Spleen (tissue), 11 donors: ENCODE measurements at regions not wholly inside any gene's neighbourhood (a gene's known extent, or its start where the extent isn't known, plus 50 kb on each side); places are given as distances from the start of the nearest gene placed in this dataset.
A peak's percentile ranks its signal among the peaks of the same experiment; 100 is the strongest.

Experiments used
- DNase-seq: peaks from one replicate; pipeline ENCODE4 v3.0.0-alpha.2; 2020
- H3K27ac ChIP-seq, 8 donors: fragments of 200-600 bp; sonication (generic) in 7 of 8; 1 replicate in 4 of 8; 2 replicates in 4 of 8; pipeline versions ENCODE4 v1.5.0 to v1.8.0; 2016 to 2021; ENCODE audit warnings: inconsistent platforms in 4 of 8, mild to moderate bottlenecking in 4 of 8, moderate library complexity in 1 of 8
- H3K27me3 ChIP-seq, 7 donors: fragments of 200-600 bp; sonication (generic) in 6 of 7; replicated peaks in 1 of 7; 1 replicate in 4 of 7; 2 replicates in 3 of 7; pipeline versions ENCODE4 v1.5.0 to v1.8.0; 2016 to 2021; ENCODE audit warnings: inconsistent platforms in 3 of 7, mild to moderate bottlenecking in 1 of 7
- H3K36me3 ChIP-seq, 6 donors: fragments of 200-600 bp; sonication (generic) in 5 of 6; 1 replicate in 4 of 6; 2 replicates in 2 of 6; pipeline versions ENCODE4 v1.5.0 to v1.8.0; 2016 to 2021; ENCODE audit warnings: inconsistent platforms in 2 of 6
- H3K4me1 ChIP-seq, 6 donors: fragments of 200-600 bp; sonication (generic) in 5 of 6; 1 replicate in 3 of 6; 2 replicates in 3 of 6; pipeline versions ENCODE4 v1.5.0 to v1.8.0; 2016 to 2021; ENCODE audit warnings: inconsistent platforms in 3 of 6
- H3K4me3 ChIP-seq, 8 donors: fragments of 200-600 bp; sonication (generic) in 7 of 8; 1 replicate in 4 of 8; 2 replicates in 4 of 8; pipeline versions ENCODE4 v1.5.0 to v1.8.0; 2016 to 2021; ENCODE audit warnings: inconsistent platforms in 4 of 8, mild to moderate bottlenecking in 4 of 8, moderate library complexity in 2 of 8
- H3K9me3 ChIP-seq, 8 donors: fragments of 200-600 bp; sonication (generic) in 7 of 8; 1 replicate in 4 of 8; 2 replicates in 4 of 8; pipeline versions ENCODE4 v1.5.0 to v1.8.0; 2016 to 2021; ENCODE audit warnings: inconsistent platforms in 4 of 8
- POLR2A ChIP-seq, 3 donors: fragments of 450-650 bp; IDR thresholded peaks; one replicate each; pipeline ENCODE4 v1.5.1; 2017; ENCODE audit warnings: antibody characterized with exemption in 3 of 3, mild to moderate bottlenecking in 1 of 3
- POLR2AphosphoS5 ChIP-seq, 3 donors: sonication (generic); formaldehyde crosslinking; IDR thresholded peaks; one replicate each; pipeline ENCODE4 v1.5.1; 2017; ENCODE audit warnings: antibody characterized with exemption in 3 of 3
- WGBS, 5 donors: extraction: QIAGEN DNeasy Blood & Tissue Kit in 3 of 5; methylation state at CpG; one replicate each; pipeline versions ENCODE4 v1.1.5 to v1.1.7; 2013 to 2018; 5-methylcytosine and 5-hydroxymethylcytosine counted together
- intact Hi-C: fragments of 100-400 bp; cut with DNase I; formaldehyde crosslinking; loops from one replicate; pipeline ENCODE4 v1.15.0; 2023; ENCODE audit warnings: low total_unique reads
- TF ChIP-seq, protein P1 (sequence below), 11 experiments: fragments of 200-600 bp in 7 of 11; fragments of 450-650 bp in 4 of 11; sonication (generic) in 4 of 11; IDR thresholded peaks in 8 of 11; conservative IDR thresholded peaks in 3 of 11; 1 replicate in 7 of 11; 2 replicates in 4 of 11; pipeline versions ENCODE4 v1.4.0 to v1.8.0; 2016 to 2021; ENCODE audit warnings: antibody characterized with exemption in 11 of 11, inconsistent platforms in 4 of 11, mild to moderate bottlenecking in 1 of 11
- donor health status: healthy with polysubstance abuse.
- donor health status: DM: no; HTN: no; CAD: no; lungs with moderate emphysema.
- donor health status: DM: no; HTN: no; CAD: no.
- donor health status: Bipolar disorder and iron deficiency.
- donor health status: healthy.
- donor health status: DM: no; HTN: no; CAD: no.
- donor health status: DM: yes; HTN: yes; CAD: no.

- Histone ChIP-seq H3K4me1 (no peaks in the 10 kb centered on the region), H3K27ac (no peak overlapping the region), H3K9me3 (no peaks in the 10 kb centered on the region), H3K27me3 (no peaks in the 10 kb centered on the region), H3K36me3 (no peaks in the 10 kb centered on the region), H3K4me3 (no peak overlapping the region)
- no peak for DNase-seq
- intact Hi-C loops, result no loop called here
- no peak for TF ChIP-seq POLR2AphosphoS5 (IDR thresholded peaks at IDR 0.05)
- TF ChIP-seq, protein P1, sequence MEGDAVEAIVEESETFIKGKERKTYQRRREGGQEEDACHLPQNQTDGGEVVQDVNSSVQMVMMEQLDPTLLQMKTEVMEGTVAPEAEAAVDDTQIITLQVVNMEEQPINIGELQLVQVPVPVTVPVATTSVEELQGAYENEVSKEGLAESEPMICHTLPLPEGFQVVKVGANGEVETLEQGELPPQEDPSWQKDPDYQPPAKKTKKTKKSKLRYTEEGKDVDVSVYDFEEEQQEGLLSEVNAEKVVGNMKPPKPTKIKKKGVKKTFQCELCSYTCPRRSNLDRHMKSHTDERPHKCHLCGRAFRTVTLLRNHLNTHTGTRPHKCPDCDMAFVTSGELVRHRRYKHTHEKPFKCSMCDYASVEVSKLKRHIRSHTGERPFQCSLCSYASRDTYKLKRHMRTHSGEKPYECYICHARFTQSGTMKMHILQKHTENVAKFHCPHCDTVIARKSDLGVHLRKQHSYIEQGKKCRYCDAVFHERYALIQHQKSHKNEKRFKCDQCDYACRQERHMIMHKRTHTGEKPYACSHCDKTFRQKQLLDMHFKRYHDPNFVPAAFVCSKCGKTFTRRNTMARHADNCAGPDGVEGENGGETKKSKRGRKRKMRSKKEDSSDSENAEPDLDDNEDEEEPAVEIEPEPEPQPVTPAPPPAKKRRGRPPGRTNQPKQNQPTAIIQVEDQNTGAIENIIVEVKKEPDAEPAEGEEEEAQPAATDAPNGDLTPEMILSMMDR (IDR thresholded peaks at IDR 0.05 in 8 of 11, conservative IDR thresholded peaks at IDR 0.05 in 3 of 11), result no peak
- no peak for TF ChIP-seq POLR2A (IDR thresholded peaks at IDR 0.05)
- 31 to 44% (median 37%) methylated on average over 2 of the region's 2 CpGs for WGBS, 5 donors
Measured at GRCh38 chrX:82125103-82125502, 923.2 kb downstream of the SH3BGRL start.

DNA sequence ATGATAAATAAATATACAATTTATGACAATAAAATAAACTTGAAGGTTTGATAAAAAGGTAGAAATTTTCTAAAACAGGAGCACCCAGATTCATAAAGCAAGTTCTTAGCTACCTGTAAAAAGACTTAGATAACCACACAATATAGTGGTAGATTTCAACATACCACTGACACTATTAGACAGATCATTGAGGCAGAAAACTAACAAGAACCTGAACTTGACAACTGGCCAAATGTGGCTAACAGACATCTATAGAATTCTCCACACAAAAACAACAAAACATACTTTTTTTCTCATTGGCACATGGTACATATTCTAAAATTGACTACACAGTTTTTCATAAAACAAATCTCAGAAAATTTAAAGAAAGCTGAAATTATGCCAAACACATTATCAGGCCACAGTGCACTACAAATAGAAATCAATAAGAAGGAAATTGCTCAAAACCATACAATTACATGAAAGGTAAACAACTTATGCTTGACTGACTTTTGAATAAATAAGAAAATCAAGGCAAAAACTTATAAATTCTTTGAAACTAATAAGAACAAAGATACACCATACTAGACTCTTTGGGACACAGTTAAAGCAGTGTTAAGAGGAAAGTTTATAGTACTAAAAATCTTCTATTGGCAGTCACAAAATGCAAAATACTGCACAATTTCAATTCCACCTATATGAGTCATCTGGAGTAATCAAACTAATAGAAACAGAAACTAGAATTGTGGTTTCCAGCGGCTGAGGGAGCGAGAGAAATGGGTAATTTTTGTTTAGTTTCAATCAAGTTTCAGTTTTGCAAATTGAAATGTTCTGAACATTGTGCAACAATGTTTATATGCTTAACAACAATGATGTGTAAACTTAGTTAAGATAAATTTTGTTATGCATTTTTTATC, 925.6 kb downstream of the SH3BGRL start:
- intact Hi-C loops, result no loop called here
- H3K4me1 ChIP-seq, result no peaks in the 10 kb centered on the region
- no peak overlapping the region for H3K4me3 ChIP-seq
- H3K27me3 ChIP-seq, result no peaks in the 10 kb centered on the region
- no peaks in the 10 kb centered on the region for H3K9me3 ChIP-seq
- 43 to 65% (median 54%) methylated on average over 2 of the region's 2 CpGs for WGBS, 5 donors
- no peak overlapping the region for H3K27ac ChIP-seq
- H3K36me3 ChIP-seq, result no peaks in the 10 kb centered on the region
- no peak for DNase-seq
- TF ChIP-seq, protein P1 (IDR thresholded peaks at IDR 0.05 in 8 of 11, conservative IDR thresholded peaks at IDR 0.05 in 3 of 11), result no peak
- no peak for TF ChIP-seq POLR2AphosphoS5 (IDR thresholded peaks at IDR 0.05)
- TF ChIP-seq POLR2A (IDR thresholded peaks at IDR 0.05), result no peak

GRCh38 chrX:82134378-82134777, 932.5 kb downstream of the SH3BGRL start:
- H3K4me3 ChIP-seq, result no peak overlapping the region
- no peak for DNase-seq
- TF ChIP-seq POLR2AphosphoS5 (IDR thresholded peaks at IDR 0.05), result no peak
- no peak for TF ChIP-seq POLR2A (IDR thresholded peaks at IDR 0.05)
- TF ChIP-seq, protein P1 (IDR thresholded peaks at IDR 0.05 in 8 of 11, conservative IDR thresholded peaks at IDR 0.05 in 3 of 11), result no peak
- intact Hi-C loops, result no loop called here
- H3K27ac ChIP-seq, result peak overlapping the region in 2 of 8 donors; percentile 28 to 61
- no peaks in the 10 kb centered on the region for H3K36me3 ChIP-seq
- H3K9me3 ChIP-seq, result peaks cover 0 to 23% (median 12%) of the 10 kb centered on the region in 8 donors
- no peaks in the 10 kb centered on the region for H3K27me3 ChIP-seq
- no peaks in the 10 kb centered on the region for H3K4me1 ChIP-seq

DNA sequence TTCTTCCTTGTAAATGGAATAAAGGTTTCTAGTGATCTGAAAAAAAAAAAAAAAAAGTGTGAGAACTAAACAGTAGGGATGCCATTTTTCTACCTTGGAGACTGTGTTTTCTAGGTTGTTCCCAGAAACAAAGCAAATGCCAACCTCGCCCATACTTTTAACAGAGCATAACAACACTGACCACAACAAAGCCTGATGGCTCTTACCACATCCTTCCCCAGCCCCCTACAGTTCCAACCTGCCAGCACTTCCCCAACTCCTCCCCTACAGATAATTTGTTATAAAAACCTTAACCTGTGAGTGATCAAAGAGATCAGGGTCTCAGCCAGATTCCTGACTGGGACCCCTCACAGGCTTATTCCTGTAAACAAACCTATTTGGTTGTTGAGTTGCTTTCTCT, 940.0 kb downstream of the SH3BGRL start:
- no peaks in the 10 kb centered on the region for H3K9me3 ChIP-seq
- no peak overlapping the region for H3K4me3 ChIP-seq
- no peaks in the 10 kb centered on the region for H3K36me3 ChIP-seq
- H3K4me1 ChIP-seq, result no peaks in the 10 kb centered on the region
- DNase-seq, result no peak
- TF ChIP-seq POLR2A (IDR thresholded peaks at IDR 0.05), result no peak
- TF ChIP-seq, protein P1 (IDR thresholded peaks at IDR 0.05 in 8 of 11, conservative IDR thresholded peaks at IDR 0.05 in 3 of 11), result no peak
- TF ChIP-seq POLR2AphosphoS5 (IDR thresholded peaks at IDR 0.05), result no peak
- intact Hi-C loops, result no loop called here
- 13 to 44% (median 21%) methylated on average over 1 of the region's 1 CpG for whole genome bisulfite sequencing, 5 donors
- H3K27me3 ChIP-seq, result no peaks in the 10 kb centered on the region
- no peak overlapping the region for H3K27ac ChIP-seq
